Endothelial cell of umbilical vein (primary cell): ENCODE measurements at regions not wholly inside any gene's neighbourhood (a gene's known extent, or its start where the extent isn't known, plus 50 kb on each side); places are given as distances from the start of the nearest gene placed in this dataset.
A peak's percentile ranks its signal among the peaks of the same experiment; 100 is the strongest.

Experiments used
- BruUV-seq: library from RNA; stranded (reverse); fragments of 400-500 nt; replicated peaks from 2 replicates; lab custom pipeline; 2021; lab: Mats Ljungman, UMichigan
- CTCF ChIA-PET: fragments of 300-600, 350-600 bp; sonication (Branson Sonifier 250); formaldehyde crosslinking; loops from one replicate; lab custom pipeline; 2021; ENCODE audit warnings: antibody characterized with exemption, inconsistent platforms; lab: Charles Lee
- POLR2A ChIA-PET: fragments of 300-600, 350-600 bp; sonication (Branson Sonifier 250); formaldehyde crosslinking; loops from one replicate; lab custom pipeline; 2021; ENCODE audit warnings: antibody characterized with exemption, inconsistent platforms; lab: Charles Lee
- DNase-seq: peaks from one replicate; pipeline ENCODE4 v3.0.0-alpha.2; 2011; ENCODE audit warnings: low read depth, low spot score
- FAIRE-seq: peaks from 2 replicates; lab custom pipeline; 2011; peaks lifted over from hg19 to GRCh38; lab: Jason Lieb, UNC
- H2AFZ ChIP-seq: 2 replicates; pipeline ENCODE4 v1.6.0; 2012; ENCODE audit warnings: low read depth, low read length, control low read depth, inconsistent platforms
- H3K27ac ChIP-seq: 2 replicates; pipeline ENCODE4 v1.5.1; 2011; ENCODE audit warnings: low read depth, mild to moderate bottlenecking, control low read depth, low read length, moderate library complexity; ENCODE audit not compliant: insufficient read depth
- H3K27me3 ChIP-seq, 2 experiments: 2 replicates each; pipeline versions ENCODE4 v1.6.0 to v1.6.1; 2011; ENCODE audit warnings: low read length in 2 of 2, mixed read lengths in 1 of 2; ENCODE audit not compliant: control insufficient read depth in 2 of 2, insufficient read depth in 2 of 2
- H3K36me3 ChIP-seq, 2 experiments: 2 replicates in 1 of 2; 3 replicates in 1 of 2; pipeline ENCODE4 v1.5.1; 2011; ENCODE audit warnings: low read length in 2 of 2, mild to moderate bottlenecking in 1 of 2, moderate library complexity in 1 of 2; ENCODE audit not compliant: control insufficient read depth in 2 of 2, insufficient read depth in 2 of 2; ENCODE audit errors: extremely low read depth in 1 of 2
- H3K4me1 ChIP-seq: 3 replicates; pipeline ENCODE4 v1.5.1; 2011; ENCODE audit warnings: mild to moderate bottlenecking, low read length; ENCODE audit not compliant: control insufficient read depth, insufficient read depth; ENCODE audit errors: extremely low read depth
- H3K4me2 ChIP-seq: 2 replicates; pipeline ENCODE4 v1.6.1; 2011; ENCODE audit warnings: low read length, control low read depth, mixed read lengths; ENCODE audit not compliant: insufficient read depth
- H3K4me3 ChIP-seq, 3 experiments: fragments of 200-600 bp in 1 of 3; sonication (generic), shearing (Covaris generic) in 1 of 3; replicated peaks in 1 of 3; 2 replicates each; pipeline ENCODE4 v1.5.1; 2011 to 2016; ENCODE audit warnings: control low read depth in 3 of 3, low read length in 3 of 3, mild to moderate bottlenecking in 2 of 3, inconsistent platforms in 1 of 3, low read depth in 1 of 3, moderate library complexity in 1 of 3; ENCODE audit not compliant: insufficient read depth in 1 of 3
- H3K79me2 ChIP-seq: 2 replicates; pipeline ENCODE4 v1.6.0; 2012; ENCODE audit warnings: low read length, inconsistent platforms; ENCODE audit not compliant: control insufficient read depth, insufficient read depth
- H3K9ac ChIP-seq: replicated peaks from 2 replicates; pipeline ENCODE3; 2011; ENCODE audit warnings: low read length, control low read depth; ENCODE audit not compliant: insufficient read depth; ENCODE audit errors: extremely low read depth
- H3K9me1 ChIP-seq: replicated peaks from 3 replicates; pipeline ENCODE4 v1.6.0; 2011; ENCODE audit warnings: mild to moderate bottlenecking, low read length; ENCODE audit not compliant: control insufficient read depth, insufficient read depth; ENCODE audit errors: extremely low read depth
- H3K9me3 ChIP-seq: replicated peaks from 2 replicates; pipeline ENCODE4 v1.5.1; 2012; ENCODE audit warnings: low read length, inconsistent platforms; ENCODE audit not compliant: control insufficient read depth, insufficient read depth
- H4K20me1 ChIP-seq: replicated peaks from 2 replicates; pipeline ENCODE3; 2011; ENCODE audit warnings: mild to moderate bottlenecking, low read length; ENCODE audit not compliant: control insufficient read depth, insufficient read depth; ENCODE audit errors: extremely low read depth
- GATA2 ChIP-seq: IDR thresholded peaks from 2 replicates; pipeline ENCODE4 v1.7.0; 2011; ENCODE audit warnings: low read depth, mild to moderate bottlenecking, moderate library complexity, mixed read lengths, low read length; ENCODE audit not compliant: insufficient read length, insufficient read depth
- MAX ChIP-seq: IDR thresholded peaks from 2 replicates; pipeline ENCODE4 v1.6.1; 2011; ENCODE audit not compliant: insufficient read depth, insufficient read length
- POLR2A ChIP-seq: IDR thresholded peaks from 2 replicates; pipeline ENCODE4 v1.6.1; 2012; ENCODE audit warnings: low read depth, mild to moderate bottlenecking, control low read depth, low read length
- dilution Hi-C: fragments of 300-500 bp; cut with MboI; formaldehyde crosslinking; loops from one replicate; pipeline ENCODE4 v1.15.0; 2019; ENCODE audit warnings: low sequenced_read_pairs; ENCODE audit not compliant: extremely low pct_ligation_motif_present
- intact Hi-C: fragments of 100-400 bp; cut with micrococcal nuclease; formaldehyde crosslinking; loops from one replicate; pipeline ENCODE4 v1.10.0; 2022
- TF ChIP-seq, protein P1 (sequence below), 2 donors: IDR thresholded peaks; 1 replicate in 1 of 2; 2 replicates in 1 of 2; pipeline ENCODE4 v1.5.1; 2011; ENCODE audit warnings: low read length in 2 of 2, mild to moderate bottlenecking in 2 of 2, moderate library complexity in 2 of 2, control low read depth in 1 of 2, inconsistent platforms in 1 of 2, low read depth in 1 of 2; ENCODE audit not compliant: insufficient read depth in 1 of 2; ENCODE audit errors: extremely low read depth in 1 of 2

- no peaks in the 10 kb centered on the region for H3K9me1 ChIP-seq
- dilution Hi-C loops (no loop called here), intact Hi-C loops (loop anchor here (5.0 to 10.0 kb wide), 3 partner anchors 685 to 835 kb away; no protein-coding TSS in a partner anchor)
- no peak overlapping the region for H3K27ac ChIP-seq
- DNase-seq (no peak), FAIRE-seq (no peak)
- H3K4me2 ChIP-seq = no peak overlapping the region
- POLR2A ChIA-PET = no interaction called here
- no peak overlapping the region for H3K9ac ChIP-seq
- H2AFZ ChIP-seq = no peak overlapping the region
- no peaks in the 10 kb centered on the region for H4K20me1 ChIP-seq
- no peaks in the 10 kb centered on the region for H3K27me3 ChIP-seq
- no peaks in the 10 kb centered on the region for H3K36me3 ChIP-seq
- H3K9me3 ChIP-seq = no peaks in the 10 kb centered on the region
- no TSS peak for BruUV-seq
- H3K4me1 ChIP-seq = no peaks in the 10 kb centered on the region
- no peak overlapping the region for H3K4me3 ChIP-seq
- CTCF ChIA-PET = interaction anchor here (0.7 to 1.9 kb wide), 9 partner anchors 10 to 811 kb away, joined by 3 to 12 read pairs (median 3); no protein-coding TSS in a partner anchor
- H3K79me2 ChIP-seq = no peaks in the 10 kb centered on the region
- TF ChIP-seq, protein P1, sequence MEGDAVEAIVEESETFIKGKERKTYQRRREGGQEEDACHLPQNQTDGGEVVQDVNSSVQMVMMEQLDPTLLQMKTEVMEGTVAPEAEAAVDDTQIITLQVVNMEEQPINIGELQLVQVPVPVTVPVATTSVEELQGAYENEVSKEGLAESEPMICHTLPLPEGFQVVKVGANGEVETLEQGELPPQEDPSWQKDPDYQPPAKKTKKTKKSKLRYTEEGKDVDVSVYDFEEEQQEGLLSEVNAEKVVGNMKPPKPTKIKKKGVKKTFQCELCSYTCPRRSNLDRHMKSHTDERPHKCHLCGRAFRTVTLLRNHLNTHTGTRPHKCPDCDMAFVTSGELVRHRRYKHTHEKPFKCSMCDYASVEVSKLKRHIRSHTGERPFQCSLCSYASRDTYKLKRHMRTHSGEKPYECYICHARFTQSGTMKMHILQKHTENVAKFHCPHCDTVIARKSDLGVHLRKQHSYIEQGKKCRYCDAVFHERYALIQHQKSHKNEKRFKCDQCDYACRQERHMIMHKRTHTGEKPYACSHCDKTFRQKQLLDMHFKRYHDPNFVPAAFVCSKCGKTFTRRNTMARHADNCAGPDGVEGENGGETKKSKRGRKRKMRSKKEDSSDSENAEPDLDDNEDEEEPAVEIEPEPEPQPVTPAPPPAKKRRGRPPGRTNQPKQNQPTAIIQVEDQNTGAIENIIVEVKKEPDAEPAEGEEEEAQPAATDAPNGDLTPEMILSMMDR (IDR thresholded peaks at IDR 0.05; ENCODE audit: extremely low read depth in 1 of 2, insufficient read depth in 1 of 2, low read depth in 1 of 2, low read length in 2 of 2) = peak; percentile 13 to 16
- TF ChIP-seq GATA2 = no peak
These were observed 98.0 kb downstream of the NPY start for GRCh38 chr7:24381894-24382505.

DNA sequence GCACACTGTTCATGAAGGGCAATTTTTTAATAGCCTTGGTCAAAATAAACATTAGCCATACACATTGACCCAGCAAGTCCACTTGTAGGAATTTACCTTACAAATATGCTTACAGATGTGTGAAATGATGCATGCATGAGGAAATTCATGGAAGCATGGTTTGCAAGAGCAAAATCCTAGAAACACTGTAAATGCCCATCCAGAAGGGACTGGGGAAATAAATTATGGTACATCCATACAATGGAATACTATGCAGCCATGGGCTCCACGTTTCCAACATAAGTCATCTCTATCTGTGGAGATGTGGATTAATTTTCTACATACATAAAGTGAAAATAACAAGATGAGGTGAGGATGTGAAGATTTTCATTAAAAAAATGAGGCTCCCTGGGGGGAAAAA is 99.1 kb downstream of the NPY start:
- FAIRE-seq (no peak), DNase-seq (no peak)
- Histone ChIP-seq H3K4me2 (no peak overlapping the region), H3K9ac (no peak overlapping the region), H3K9me1 (no peaks in the 10 kb centered on the region), H3K4me1 (no peaks in the 10 kb centered on the region), H3K36me3 (no peaks in the 10 kb centered on the region), H3K4me3 (no peak overlapping the region), H3K27me3 (no peaks in the 10 kb centered on the region), H4K20me1 (no peaks in the 10 kb centered on the region), H3K9me3 (no peaks in the 10 kb centered on the region), H3K27ac (no peak overlapping the region), H2AFZ (no peak overlapping the region), H3K79me2 (no peaks in the 10 kb centered on the region)
- CTCF ChIA-PET = no interaction called here
- POLR2A ChIA-PET = no interaction called here
- TF ChIP-seq MAX = no peak
- TF ChIP-seq GATA2 = no peak
- no peak for TF ChIP-seq POLR2A
- dilution Hi-C loops (no loop called here), intact Hi-C loops (loop anchor here (5.0 to 10.0 kb wide), 3 partner anchors 686 to 836 kb away; no protein-coding TSS in a partner anchor)
- no TSS peak for BruUV-seq
